22Rv1 (cell line): ENCODE measurements at regions not wholly inside any gene's neighbourhood (a gene's known extent, or its start where the extent isn't known, plus 50 kb on each side); places are given as distances from the start of the nearest gene placed in this dataset.

Source experiments
- CTCF ChIP-seq: fragments of 450-650 bp; IDR thresholded peaks from 2 replicates; pipeline ENCODE4 v1.5.1; 2017; ENCODE audit warnings: mild to moderate bottlenecking
- ZFX ChIP-seq: fragments of 450-650 bp; IDR thresholded peaks from 2 replicates; pipeline ENCODE4 v1.6.1; 2017; ENCODE audit warnings: antibody characterized with exemption, borderline replicate concordance

- TF ChIP-seq CTCF (no peak), ZFX (no peak)
These were observed 311.2 kb downstream of the DHX15 start for GRCh38 chr4:24273136-24273535.
